ENCODE measurements at regions not wholly inside any gene's neighbourhood (a gene's known extent, or its start where the extent isn't known, plus 50 kb on each side); places are given as distances from the start of the nearest gene placed in this dataset.

DNA sequence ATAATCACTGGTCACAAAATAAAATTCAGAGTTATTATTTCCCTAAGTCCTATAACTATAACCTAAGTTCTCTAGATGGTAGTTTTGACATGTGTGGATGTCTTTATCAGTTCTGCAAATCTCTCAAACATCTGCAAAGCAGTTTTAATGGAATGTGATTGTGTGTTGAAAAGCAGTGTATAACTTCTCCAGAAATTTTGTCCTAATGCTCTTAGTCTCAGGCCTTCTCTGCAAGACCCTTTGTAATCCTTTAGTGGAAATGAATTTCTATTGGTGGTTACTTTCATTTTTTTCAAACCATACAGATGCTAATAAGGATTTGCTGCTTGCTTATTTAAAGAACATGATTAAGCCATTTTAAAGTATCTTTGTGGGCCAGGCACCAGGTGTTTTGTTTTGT, 75.5 kb upstream of the LHFPL2 start:
- H3K4me1 ChIP-seq (ENCODE audit: control insufficient read depth, insufficient read depth, low read length), result peaks cover 14% of the 10 kb centered on the region
- H4K91ac ChIP-seq (ENCODE audit: insufficient read depth, low read depth, low read length), result no peak overlapping the region
- TF ChIP-seq CHD1 (IDR thresholded peaks at IDR 0.05; ENCODE audit: low read depth, low read length) (no peak), CEBPB (IDR thresholded peaks at IDR 0.05; ENCODE audit: low read depth, low read length) (no peak), MAFK (IDR thresholded peaks at IDR 0.05; ENCODE audit: low read depth, low read length) (no peak), SMC3 (IDR thresholded peaks at IDR 0.05; ENCODE audit: low read depth, low read length) (no peak), NFE2L2 (IDR thresholded peaks at IDR 0.05; ENCODE audit: low read depth, low read length) (no peak)
- TF ChIP-seq, protein P1, sequence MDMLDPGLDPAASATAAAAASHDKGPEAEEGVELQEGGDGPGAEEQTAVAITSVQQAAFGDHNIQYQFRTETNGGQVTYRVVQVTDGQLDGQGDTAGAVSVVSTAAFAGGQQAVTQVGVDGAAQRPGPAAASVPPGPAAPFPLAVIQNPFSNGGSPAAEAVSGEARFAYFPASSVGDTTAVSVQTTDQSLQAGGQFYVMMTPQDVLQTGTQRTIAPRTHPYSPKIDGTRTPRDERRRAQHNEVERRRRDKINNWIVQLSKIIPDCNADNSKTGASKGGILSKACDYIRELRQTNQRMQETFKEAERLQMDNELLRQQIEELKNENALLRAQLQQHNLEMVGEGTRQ (IDR thresholded peaks at IDR 0.05; ENCODE audit: low read depth, low read length), result no peak
- CTCF ChIA-PET, result no interaction called here
- no peak overlapping the region for H3K27ac ChIP-seq (ENCODE audit: insufficient read depth, low read length)
- H2AK5ac ChIP-seq (ENCODE audit: low read depth, low read length), result no peak overlapping the region
- H3K18ac ChIP-seq (ENCODE audit: low read depth, low read length), result no peak overlapping the region
- no peaks in the 10 kb centered on the region for H3K9me1 ChIP-seq (ENCODE audit: insufficient read depth, low read length)
- no peak overlapping the region for H3K9ac ChIP-seq (ENCODE audit: low read depth, low read length)
- no peak overlapping the region for H2BK120ac ChIP-seq (ENCODE audit: low read depth, low read length)
- no peak overlapping the region for H3K4me2 ChIP-seq (ENCODE audit: low read depth, low read length)
- H3K9me3 ChIP-seq (ENCODE audit: control insufficient read depth, insufficient read depth, low read length), result no peaks in the 10 kb centered on the region
- H4K20me1 ChIP-seq (ENCODE audit: insufficient read depth, low read length), result no peaks in the 10 kb centered on the region
- no peaks in the 10 kb centered on the region for H3K27me3 ChIP-seq (ENCODE audit: control insufficient read depth, insufficient read depth, low read length)
- H3K56ac ChIP-seq (ENCODE audit: extremely low read depth, insufficient read depth, low read length), result no peak overlapping the region
- intact Hi-C loops (cut with micrococcal nuclease), result no loop called here
- H3K23ac ChIP-seq (ENCODE audit: low read depth, low read length), result no peak overlapping the region
- DNase-seq, result no peak
- H3K4ac ChIP-seq (ENCODE audit: low read depth, low read length), result no peak overlapping the region
- POLR2A ChIA-PET (ENCODE audit: unreplicated experiment), result no interaction called here
- BruUV-seq (replicated peaks), result no TSS peak
- no peak overlapping the region for H4K8ac ChIP-seq (ENCODE audit: low read depth in 2 of 2, low read length in 2 of 2)
- H3K79me1 ChIP-seq (ENCODE audit: low read depth in 1 of 2, low read length in 2 of 2), result no peaks in the 10 kb centered on the region
- H2AFZ ChIP-seq (replicated peaks; ENCODE audit: low read length, poor library complexity), result no peak overlapping the region
- H2BK15ac ChIP-seq (ENCODE audit: low read depth, low read length), result no peak overlapping the region
- no peak overlapping the region for H3K14ac ChIP-seq (replicated peaks; ENCODE audit: low read depth, low read length)
- ATAC-seq (ENCODE audit: low read depth), result no peak
- dilution Hi-C loops (cut with HindIII; ENCODE audit: low sequenced_read_pairs, unreplicated experiment), result no loop called here
- H3K4me3 ChIP-seq (ENCODE audit: insufficient read depth, low read depth, low read length), result no peak overlapping the region
- H2BK5ac ChIP-seq (ENCODE audit: low read depth, low read length, poor library complexity, severe bottlenecking), result no peak overlapping the region
- H3K36me3 ChIP-seq (ENCODE audit: control insufficient read depth, insufficient read depth, low read length), result no peaks in the 10 kb centered on the region
- H4K5ac ChIP-seq (ENCODE audit: low read depth, low read length), result no peak overlapping the region
- in situ Hi-C loops (cut with MboI; ENCODE audit: low sequenced_read_pairs), result no loop called here
- H2BK20ac ChIP-seq (ENCODE audit: low read depth, low read length), result no peak overlapping the region
- no peak overlapping the region for H2AK9ac ChIP-seq (replicated peaks; ENCODE audit: low read depth, low read length, poor library complexity)
